Tibial nerve (tissue), 4 donors: ENCODE measurements at regions not wholly inside any gene's neighbourhood (a gene's known extent, or its start where the extent isn't known, plus 50 kb on each side); places are given as distances from the start of the nearest gene placed in this dataset.
A peak's percentile ranks its signal among the peaks of the same experiment; 100 is the strongest.

Source experiments
- DNase-seq, 2 donors: peaks; one replicate each; pipeline ENCODE4 v3.0.0-alpha.2; 2019; ENCODE audit warnings: low spot score in 2 of 2
- H3K27ac ChIP-seq, 4 donors: fragments of 200-600 bp; sonication (generic) in 3 of 4; one replicate each; pipeline ENCODE4 v1.5.1; 2017 to 2019; ENCODE audit warnings: mild to moderate bottlenecking in 1 of 4
- H3K27me3 ChIP-seq, 2 donors: fragments of 200-600 bp; sonication (generic) in 1 of 2; one replicate each; pipeline versions ENCODE4 v1.5.1 to v1.6.0; 2017 to 2019
- H3K36me3 ChIP-seq, 3 donors: fragments of 200-600 bp; sonication (generic); one replicate each; pipeline ENCODE4 v1.5.1; 2018 to 2019
- H3K4me1 ChIP-seq, 4 donors: fragments of 200-600 bp; sonication (generic) in 3 of 4; one replicate each; pipeline ENCODE4 v1.5.1; 2017 to 2019
- H3K4me3 ChIP-seq, 4 donors: fragments of 200-600 bp; sonication (generic) in 3 of 4; one replicate each; pipeline ENCODE4 v1.5.1; 2017 to 2019; ENCODE audit warnings: mild to moderate bottlenecking in 1 of 4, moderate library complexity in 1 of 4
- H3K9me3 ChIP-seq, 4 donors: fragments of 200-600 bp; sonication (generic) in 3 of 4; one replicate each; pipeline ENCODE4 v1.5.1; 2017 to 2019
- EP300 ChIP-seq, 2 donors: sonication (generic); formaldehyde crosslinking; IDR thresholded peaks; one replicate each; pipeline ENCODE4 v1.6.1; 2017; ENCODE audit warnings: antibody characterized with exemption in 2 of 2, mild to moderate bottlenecking in 1 of 2
- POLR2A ChIP-seq, 2 donors: fragments of 450-650 bp; IDR thresholded peaks; one replicate each; pipeline ENCODE4 v1.6.1; 2017; ENCODE audit warnings: antibody characterized with exemption in 2 of 2, mild to moderate bottlenecking in 2 of 2, moderate library complexity in 2 of 2
- WGBS, 2 donors: methylation state at CpG; one replicate each; pipeline ENCODE4 v1.1.5; 2018; 5-methylcytosine and 5-hydroxymethylcytosine counted together
- TF ChIP-seq, protein P1 (sequence below), 5 experiments: fragments of 200-600 bp in 3 of 5; fragments of 450-650 bp in 2 of 5; sonication (generic) in 3 of 5; IDR thresholded peaks; one replicate each; pipeline ENCODE4 v1.5.1; 2016 to 2019; ENCODE audit warnings: antibody characterized with exemption in 5 of 5, mild to moderate bottlenecking in 3 of 5, moderate library complexity in 2 of 5

DNA sequence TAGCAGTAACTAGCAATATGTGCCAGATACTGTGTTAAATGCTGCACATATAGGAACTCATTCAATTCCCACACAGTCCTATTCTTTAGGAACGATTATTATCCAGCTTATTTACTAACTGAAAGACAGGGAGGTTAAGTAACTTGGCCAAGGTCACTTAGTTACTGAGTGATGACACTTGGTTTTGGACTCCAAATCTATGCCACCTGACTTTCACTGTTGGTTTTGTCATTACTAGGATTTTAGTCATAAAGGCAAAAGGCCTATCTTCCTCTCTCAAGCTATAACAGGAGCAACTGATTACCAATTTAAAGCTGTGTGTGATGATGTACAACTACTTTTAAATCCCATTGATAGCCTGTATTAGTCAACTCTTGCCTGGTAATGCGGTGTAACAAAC is 138.9 kb upstream of the STX18 start:
- H3K9me3 ChIP-seq: no peaks in the 10 kb centered on the region
- WGBS, 2 donors: 84 to 98% methylated on average over 2 of the region's 2 CpGs
- TF ChIP-seq POLR2A (IDR thresholded peaks at IDR 0.05): no peak
- no peak for TF ChIP-seq EP300 (IDR thresholded peaks at IDR 0.05)
- TF ChIP-seq, protein P1, sequence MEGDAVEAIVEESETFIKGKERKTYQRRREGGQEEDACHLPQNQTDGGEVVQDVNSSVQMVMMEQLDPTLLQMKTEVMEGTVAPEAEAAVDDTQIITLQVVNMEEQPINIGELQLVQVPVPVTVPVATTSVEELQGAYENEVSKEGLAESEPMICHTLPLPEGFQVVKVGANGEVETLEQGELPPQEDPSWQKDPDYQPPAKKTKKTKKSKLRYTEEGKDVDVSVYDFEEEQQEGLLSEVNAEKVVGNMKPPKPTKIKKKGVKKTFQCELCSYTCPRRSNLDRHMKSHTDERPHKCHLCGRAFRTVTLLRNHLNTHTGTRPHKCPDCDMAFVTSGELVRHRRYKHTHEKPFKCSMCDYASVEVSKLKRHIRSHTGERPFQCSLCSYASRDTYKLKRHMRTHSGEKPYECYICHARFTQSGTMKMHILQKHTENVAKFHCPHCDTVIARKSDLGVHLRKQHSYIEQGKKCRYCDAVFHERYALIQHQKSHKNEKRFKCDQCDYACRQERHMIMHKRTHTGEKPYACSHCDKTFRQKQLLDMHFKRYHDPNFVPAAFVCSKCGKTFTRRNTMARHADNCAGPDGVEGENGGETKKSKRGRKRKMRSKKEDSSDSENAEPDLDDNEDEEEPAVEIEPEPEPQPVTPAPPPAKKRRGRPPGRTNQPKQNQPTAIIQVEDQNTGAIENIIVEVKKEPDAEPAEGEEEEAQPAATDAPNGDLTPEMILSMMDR (IDR thresholded peaks at IDR 0.05): no peak
- H3K36me3 ChIP-seq: no peaks in the 10 kb centered on the region
- no peak overlapping the region for H3K27ac ChIP-seq
- peaks cover 0 to 11% (median 0%) of the 10 kb centered on the region in 4 donors for H3K4me1 ChIP-seq
- no peak for DNase-seq
- H3K4me3 ChIP-seq: no peak overlapping the region
- H3K27me3 ChIP-seq: no peaks in the 10 kb centered on the region

DNA sequence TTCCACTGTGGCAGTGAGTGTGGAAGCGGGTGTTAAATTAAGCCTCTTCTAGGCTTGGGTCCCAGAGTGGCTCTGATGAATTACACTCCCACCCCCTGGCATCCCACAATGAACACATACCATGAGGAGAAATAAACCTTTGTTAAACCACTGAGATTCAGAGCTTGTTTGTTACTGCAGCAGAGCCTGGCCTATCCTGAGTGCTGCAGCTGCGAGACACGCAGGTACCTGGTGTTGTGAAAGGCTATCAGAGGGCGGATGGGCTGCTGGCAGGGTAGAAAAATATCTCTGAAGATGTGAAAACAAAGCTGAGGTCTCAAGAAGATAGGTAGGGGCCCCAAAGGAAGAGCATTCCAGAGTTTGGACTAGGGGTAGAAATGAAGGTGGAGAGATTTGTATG is 138.4 kb upstream of the STX18 start:
- TF ChIP-seq POLR2A (IDR thresholded peaks at IDR 0.05) (no peak), EP300 (IDR thresholded peaks at IDR 0.05) (no peak)
- TF ChIP-seq, protein P1 (IDR thresholded peaks at IDR 0.05): no peak
- H3K27me3 ChIP-seq: no peaks in the 10 kb centered on the region
- peaks cover 0 to 9% (median 0%) of the 10 kb centered on the region in 4 donors for H3K4me1 ChIP-seq
- no peaks in the 10 kb centered on the region for H3K9me3 ChIP-seq
- DNase-seq: no peak
- no peak overlapping the region for H3K4me3 ChIP-seq
- WGBS, 2 donors: 96 to 98% methylated on average over 4 of the region's 4 CpGs
- no peak overlapping the region for H3K27ac ChIP-seq
- H3K36me3 ChIP-seq: no peaks in the 10 kb centered on the region

DNA sequence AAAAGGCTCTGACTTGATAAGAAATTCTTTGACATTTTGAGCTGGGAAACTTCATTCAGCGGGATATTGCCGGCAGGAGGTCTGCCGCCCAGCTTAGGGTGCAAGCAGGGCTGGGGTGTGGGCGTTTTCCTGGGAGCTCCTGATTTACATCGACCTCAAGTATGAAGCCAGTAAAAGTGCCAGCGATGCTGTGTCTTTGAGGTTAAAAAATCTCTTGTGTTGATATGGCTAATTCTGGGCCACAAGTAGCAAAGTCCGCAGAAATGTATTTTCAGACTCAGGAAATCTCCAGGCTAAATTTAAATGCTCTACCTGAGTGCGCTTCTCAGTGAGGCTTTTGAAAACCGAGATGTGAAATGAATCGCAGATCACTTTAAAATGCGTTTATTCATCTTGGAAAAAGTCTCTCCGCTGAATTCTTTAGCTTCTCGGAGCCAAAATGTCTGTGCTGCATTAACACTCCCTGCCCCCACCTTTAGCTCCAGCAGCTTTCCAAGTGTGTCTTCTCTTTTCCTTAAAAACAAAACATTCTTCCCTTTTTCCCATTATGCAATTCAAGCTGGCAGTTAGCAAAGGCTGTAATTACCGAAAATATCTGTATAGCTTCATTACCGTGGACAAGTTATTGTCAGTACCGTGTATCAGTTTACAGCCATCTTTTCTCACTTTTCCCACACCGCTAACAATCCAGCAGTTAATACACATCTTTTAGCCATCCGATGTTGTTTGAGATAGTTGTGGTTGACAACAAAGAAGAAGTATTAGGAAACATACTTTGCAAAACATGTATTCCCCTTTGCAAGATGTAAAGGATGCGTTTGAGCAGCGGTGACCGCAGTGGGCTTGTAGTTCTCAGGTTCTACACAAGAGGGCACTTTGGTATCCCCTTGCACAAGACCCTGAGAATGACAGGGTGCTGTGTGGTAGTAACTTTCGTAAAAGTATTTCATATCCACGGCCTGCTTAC is 136.0 kb upstream of the STX18 start:
- H3K4me1 ChIP-seq: peaks cover 0 to 7% (median 0%) of the 10 kb centered on the region in 4 donors
- WGBS, 2 donors: 24 to 30% methylated on average over 23 of the region's 23 CpGs
- TF ChIP-seq POLR2A (IDR thresholded peaks at IDR 0.05): no peak
- TF ChIP-seq, protein P1 (IDR thresholded peaks at IDR 0.05): peak; percentile 17 to 28 (median 26)
- peaks cover 0 to 4% (median 0%) of the 10 kb centered on the region in 3 donors for H3K36me3 ChIP-seq
- H3K27ac ChIP-seq: no peak overlapping the region
- no peak overlapping the region for H3K4me3 ChIP-seq
- H3K9me3 ChIP-seq: no peaks in the 10 kb centered on the region
- no peaks in the 10 kb centered on the region for H3K27me3 ChIP-seq
- peak in 1 of 2 donors; percentile 36 for DNase-seq

DNA sequence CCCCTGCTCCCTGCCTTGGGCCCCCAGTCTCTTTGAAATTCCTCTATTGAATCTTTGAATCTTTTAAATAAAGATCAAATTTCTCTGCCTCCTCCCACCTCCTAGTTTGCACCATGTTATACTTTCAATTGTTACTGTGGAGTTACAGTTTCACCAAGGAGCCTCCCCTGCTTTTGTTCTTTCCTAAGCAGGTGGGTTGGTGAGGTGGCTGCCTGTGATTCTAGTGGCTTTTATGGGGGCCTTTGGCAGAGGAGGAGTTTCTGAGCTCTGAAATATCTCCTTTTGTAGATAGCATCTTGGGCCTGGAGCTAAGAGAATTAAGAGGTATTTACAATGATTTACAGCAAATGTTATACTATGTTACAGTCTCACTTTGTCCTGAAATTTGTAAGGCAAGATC is 133.8 kb upstream of the STX18 start:
- H3K27ac ChIP-seq: no peak overlapping the region
- H3K9me3 ChIP-seq: no peaks in the 10 kb centered on the region
- no peak for DNase-seq
- TF ChIP-seq POLR2A (IDR thresholded peaks at IDR 0.05) (no peak), EP300 (IDR thresholded peaks at IDR 0.05) (no peak)
- H3K4me1 ChIP-seq: peaks cover 0 to 7% (median 0%) of the 10 kb centered on the region in 4 donors
- no peak overlapping the region for H3K4me3 ChIP-seq
- peaks cover 0 to 4% (median 0%) of the 10 kb centered on the region in 3 donors for H3K36me3 ChIP-seq
- no peaks in the 10 kb centered on the region for H3K27me3 ChIP-seq

DNA sequence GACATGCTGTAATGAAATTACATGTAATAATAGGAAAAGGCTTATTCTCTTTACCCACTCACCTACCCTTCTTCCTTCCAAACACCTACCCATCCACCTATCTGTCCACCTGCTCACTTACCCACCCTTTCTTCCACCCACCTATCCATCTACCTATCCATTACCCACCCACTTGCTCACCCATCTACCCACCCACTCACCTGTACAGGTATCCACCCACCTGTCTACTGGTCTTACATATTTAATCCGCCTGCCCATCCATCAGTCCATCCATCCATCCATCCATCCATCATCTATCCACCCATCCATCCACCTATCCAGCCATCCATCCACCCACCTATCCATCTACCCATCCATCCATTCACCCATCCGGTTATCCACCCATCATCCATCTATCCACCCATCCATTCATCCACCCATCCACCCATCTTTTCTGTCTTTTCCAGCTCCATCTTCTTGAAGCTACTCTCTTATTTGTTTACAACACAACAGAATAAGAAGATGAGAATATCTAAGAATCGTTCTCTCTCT is 133.3 kb upstream of the STX18 start:
- Histone ChIP-seq H3K27me3 (no peaks in the 10 kb centered on the region), H3K36me3 (peaks cover 0 to 4% (median 0%) of the 10 kb centered on the region in 3 donors), H3K4me1 (peaks cover 0 to 7% (median 0%) of the 10 kb centered on the region in 4 donors), H3K9me3 (no peaks in the 10 kb centered on the region), H3K4me3 (no peak overlapping the region), H3K27ac (no peak overlapping the region)
- no peak for DNase-seq
- TF ChIP-seq EP300 (IDR thresholded peaks at IDR 0.05) (no peak), POLR2A (IDR thresholded peaks at IDR 0.05) (no peak)
- TF ChIP-seq, protein P1 (IDR thresholded peaks at IDR 0.05): no peak
- 82 to 85% methylated on average over 3 of the region's 3 CpGs for WGBS, 2 donors
